GM18505 (cell line): ENCODE measurements at regions not wholly inside any gene's neighbourhood (a gene's known extent, or its start where the extent isn't known, plus 50 kb on each side); places are given as distances from the start of the nearest gene placed in this dataset.
"Not testable (repeated sequence)": the region's sequence is repeated elsewhere in the genome, so short reads cannot be mapped to it uniquely, and the experiment has no call there.

Experiments
- ATAC-seq: cut with Tn5 transposase; IDR thresholded peaks from one replicate; pipeline ENCODE4 v1.9.1; 2021; ENCODE audit not compliant: unreplicated experiment
- POLR2A ChIP-seq: IDR thresholded peaks from 4 replicates; pipeline ENCODE4 v1.6.1; 2011; ENCODE audit warnings: borderline replicate concordance; ENCODE audit not compliant: insufficient read depth, insufficient read length; ENCODE audit errors: extremely low read depth

DNA sequence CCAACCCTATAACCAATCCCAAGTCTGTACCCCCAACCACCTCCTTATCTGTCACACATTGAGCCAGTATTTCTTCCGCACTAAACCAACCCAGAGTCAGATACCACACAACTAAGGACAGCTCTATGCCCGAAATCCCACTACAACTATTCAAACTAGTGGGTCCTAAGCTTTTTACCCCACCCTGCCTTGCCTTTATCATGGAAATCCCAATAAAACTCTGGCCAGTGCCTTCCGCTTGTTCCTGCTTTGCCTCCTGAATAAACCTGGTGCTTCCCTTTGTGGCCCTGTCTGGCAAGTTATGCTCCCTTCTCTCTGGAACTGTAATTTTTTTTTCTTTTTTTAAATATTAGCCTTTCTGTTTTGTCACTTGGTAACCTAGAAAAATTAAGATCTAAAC is 493.3 kb upstream of the SYT1 start:
- no peak for ATAC-seq
- no peak for TF ChIP-seq POLR2A

GRCh38 chr12:78375461-78375860 is 489.1 kb upstream of the SYT1 start:
- TF ChIP-seq POLR2A, result no peak
- ATAC-seq, result no peak

DNA sequence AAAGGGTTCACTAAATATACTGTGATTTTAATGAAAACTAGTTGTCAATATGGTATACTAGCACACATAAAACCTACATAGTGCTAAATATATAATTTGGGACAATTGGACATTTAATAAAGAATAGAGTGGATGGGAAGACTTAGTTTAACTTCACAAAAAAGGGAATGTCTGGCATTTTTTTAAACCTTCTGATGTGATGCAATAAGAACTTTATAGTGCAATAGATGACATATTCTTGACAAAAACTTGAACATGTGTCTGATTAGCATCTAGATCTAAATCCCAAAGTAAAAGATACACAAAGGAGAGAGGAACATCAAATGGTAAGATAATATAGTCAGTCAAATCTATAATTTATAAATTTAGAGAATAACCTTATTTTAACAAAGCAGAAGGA is 488.3 kb upstream of the SYT1 start:
- ATAC-seq, result no peak
- TF ChIP-seq POLR2A, result no peak

DNA sequence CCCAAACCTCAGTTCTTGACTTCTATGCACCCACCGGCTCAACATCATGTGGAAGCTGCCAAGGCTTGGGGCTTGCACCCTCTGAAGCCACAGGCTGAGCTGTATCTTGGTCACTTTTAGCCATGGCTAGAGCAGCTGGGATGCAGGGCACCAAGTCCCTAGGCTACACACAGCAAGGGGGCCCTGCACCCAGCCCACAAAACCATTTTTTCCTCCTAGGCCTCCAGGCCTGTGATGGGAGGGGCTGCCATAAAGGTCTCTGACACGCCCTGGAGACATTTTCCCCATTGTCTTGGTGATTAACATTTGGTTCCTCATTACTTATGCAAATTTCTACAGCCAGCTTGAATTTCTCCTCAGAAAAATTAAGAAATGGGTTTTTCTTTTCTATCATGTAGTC is 485.5 kb upstream of the SYT1 start:
- ATAC-seq, result not testable (repeated sequence)

- ATAC-seq, result no peak
- no peak for TF ChIP-seq POLR2A
Measured at GRCh38 chr12:78383414-78383813, 481.2 kb upstream of the SYT1 start.

GRCh38 chr12:78384541-78384940 is 480.0 kb upstream of the SYT1 start:
- TF ChIP-seq POLR2A, result no peak
- ATAC-seq, result no peak

GRCh38 chr12:78385541-78385940 is 479.0 kb upstream of the SYT1 start:
- no peak for TF ChIP-seq POLR2A
- ATAC-seq, result no peak

GRCh38 chr12:78386871-78387270 is 477.7 kb upstream of the SYT1 start:
- no peak for ATAC-seq
- TF ChIP-seq POLR2A, result no peak

GRCh38 chr12:78387721-78388120 is 476.9 kb upstream of the SYT1 start:
- no peak for TF ChIP-seq POLR2A
- no peak for ATAC-seq

GRCh38 chr12:78388461-78388860 is 476.1 kb upstream of the SYT1 start:
- no peak for TF ChIP-seq POLR2A
- ATAC-seq, result no peak

GRCh38 chr12:78390920-78391319 is 473.7 kb upstream of the SYT1 start:
- no peak for ATAC-seq
- TF ChIP-seq POLR2A, result no peak

DNA sequence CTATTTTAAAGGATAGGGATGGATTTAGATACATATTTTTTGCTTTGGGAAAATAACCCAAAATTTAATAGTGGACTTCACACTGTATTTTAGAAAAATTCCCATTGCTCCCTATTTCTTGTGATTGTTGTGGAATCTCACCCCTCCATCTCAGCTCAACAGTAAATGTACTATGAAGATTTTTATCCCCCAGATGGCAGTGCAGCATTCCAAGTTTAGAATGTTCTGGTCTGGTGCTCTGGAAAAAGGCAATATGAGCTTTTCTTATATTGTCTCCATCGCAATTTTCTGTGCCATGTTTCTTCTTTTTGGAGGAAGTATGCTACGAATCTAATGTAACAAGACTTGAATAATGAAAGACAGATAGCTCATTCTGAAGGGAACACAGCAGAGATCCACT is 471.7 kb upstream of the SYT1 start:
- TF ChIP-seq POLR2A, result no peak
- ATAC-seq, result no peak

- no peak for ATAC-seq
- no peak for TF ChIP-seq POLR2A
Measured at GRCh38 chr12:78395961-78396360, 468.6 kb upstream of the SYT1 start.

GRCh38 chr12:78396538-78396937 is 468.0 kb upstream of the SYT1 start:
- no peak for ATAC-seq
- no peak for TF ChIP-seq POLR2A

DNA sequence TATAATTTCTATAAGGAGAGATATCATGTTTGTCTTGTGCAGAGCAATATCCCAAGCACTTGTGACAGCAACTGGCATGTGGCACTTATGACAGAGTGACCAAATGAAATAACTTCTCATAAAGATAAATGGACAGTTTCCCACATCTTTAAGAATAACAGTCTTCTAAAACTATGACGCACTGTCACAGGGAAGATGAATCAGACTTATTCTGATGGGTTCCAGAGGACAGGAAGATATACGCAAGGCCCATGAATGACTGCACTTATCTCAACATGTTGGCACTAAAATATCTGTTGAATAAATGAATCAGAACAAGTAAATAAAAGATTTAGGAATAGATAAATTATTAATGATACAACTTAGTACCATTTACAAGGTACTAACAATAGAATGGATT is 465.8 kb upstream of the SYT1 start:
- TF ChIP-seq POLR2A, result no peak
- no peak for ATAC-seq

- TF ChIP-seq POLR2A, result no peak
- ATAC-seq, result no peak
Measured at GRCh38 chr12:78402366-78403134, 462.0 kb upstream of the SYT1 start.

DNA sequence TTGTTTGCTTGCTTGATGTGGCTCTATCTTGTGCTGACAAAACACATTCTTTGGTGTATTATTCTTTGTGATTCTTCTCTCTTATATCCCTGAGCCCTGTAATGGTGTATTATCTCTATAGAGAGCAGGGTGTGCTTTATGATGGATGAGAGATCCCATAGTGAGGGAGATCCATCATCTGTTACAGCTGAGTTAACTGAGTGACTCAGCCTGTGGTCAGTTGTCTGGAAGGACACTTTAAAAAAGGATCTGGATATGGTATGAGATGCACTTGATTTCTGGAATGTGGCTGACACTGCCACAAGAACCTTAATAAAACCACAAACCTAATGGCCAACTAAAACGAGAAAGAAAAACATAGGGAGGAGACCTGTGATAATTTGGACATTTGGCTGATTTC is 461.4 kb upstream of the SYT1 start:
- no peak for ATAC-seq
- TF ChIP-seq POLR2A, result no peak
